ENCODE measurements at regions not wholly inside any gene's neighbourhood (a gene's known extent, or its start where the extent isn't known, plus 50 kb on each side); places are given as distances from the start of the nearest gene placed in this dataset.

GRCh38 chr2:107001551-107001950, 115.6 kb upstream of the ST6GAL2 start:
- in situ Hi-C loops (cut with MboI; ENCODE audit: low sequenced_read_pairs in 4 of 4) (no loop called here), intact Hi-C loops (cut with DNase I; ENCODE audit: low total_unique reads) (no loop called here)
- Histone ChIP-seq H3K27me3 (no peaks in the 10 kb centered on the region), H3K36me3 (no peaks in the 10 kb centered on the region), H3K4me1 (peaks cover 4 to 6% of the 10 kb centered on the region in 2 donors), H3K27ac (no peak overlapping the region), H3K4me3 (no peak overlapping the region), H3K9me3 (no peaks in the 10 kb centered on the region)
- TF ChIP-seq POLR2A (IDR thresholded peaks at IDR 0.05) (no peak), CTCF (IDR thresholded peaks at IDR 0.05 in 4 of 5, conservative IDR thresholded peaks at IDR 0.05 in 1 of 5) (no peak)
- ATAC-seq = no peak
- no peak for DNase-seq

- DNase-seq = no peak
- Histone ChIP-seq H3K27ac (no peak overlapping the region), H3K9me3 (no peaks in the 10 kb centered on the region), H3K4me1 (peaks cover 0 to under 1% of the 10 kb centered on the region in 2 donors), H3K36me3 (no peaks in the 10 kb centered on the region), H3K27me3 (no peaks in the 10 kb centered on the region), H3K4me3 (no peak overlapping the region)
- ATAC-seq = no peak
- intact Hi-C loops (cut with DNase I; ENCODE audit: low total_unique reads) (no loop called here), in situ Hi-C loops (cut with MboI; ENCODE audit: low sequenced_read_pairs in 4 of 4) (no loop called here)
- TF ChIP-seq CTCF (IDR thresholded peaks at IDR 0.05 in 4 of 5, conservative IDR thresholded peaks at IDR 0.05 in 1 of 5) (no peak), POLR2A (IDR thresholded peaks at IDR 0.05) (no peak)
Observed at GRCh38 chr2:107001964-107002696, 116.2 kb upstream of the ST6GAL2 start.

- no peak for ATAC-seq
- intact Hi-C loops (cut with DNase I; ENCODE audit: low total_unique reads) (no loop called here), in situ Hi-C loops (cut with MboI; ENCODE audit: low sequenced_read_pairs in 4 of 4) (no loop called here)
- no peak overlapping the region for H3K27ac ChIP-seq
- no peaks in the 10 kb centered on the region for H3K4me1 ChIP-seq
- no peaks in the 10 kb centered on the region for H3K27me3 ChIP-seq
- DNase-seq = no peak
- H3K4me3 ChIP-seq = no peak overlapping the region
- no peaks in the 10 kb centered on the region for H3K9me3 ChIP-seq
- TF ChIP-seq CTCF (IDR thresholded peaks at IDR 0.05 in 4 of 5, conservative IDR thresholded peaks at IDR 0.05 in 1 of 5) (no peak), POLR2A (IDR thresholded peaks at IDR 0.05) (no peak)
- no peaks in the 10 kb centered on the region for H3K36me3 ChIP-seq
Observed at GRCh38 chr2:107002735-107003134, 116.8 kb upstream of the ST6GAL2 start.

- Histone ChIP-seq H3K27me3 (no peaks in the 10 kb centered on the region), H3K27ac (no peak overlapping the region), H3K36me3 (no peaks in the 10 kb centered on the region), H3K4me1 (no peaks in the 10 kb centered on the region), H3K4me3 (no peak overlapping the region), H3K9me3 (no peaks in the 10 kb centered on the region)
- no peak for ATAC-seq
- in situ Hi-C loops (cut with MboI; ENCODE audit: low sequenced_read_pairs in 4 of 4) (no loop called here), intact Hi-C loops (cut with DNase I; ENCODE audit: low total_unique reads) (no loop called here)
- DNase-seq = no peak
- TF ChIP-seq CTCF (IDR thresholded peaks at IDR 0.05 in 4 of 5, conservative IDR thresholded peaks at IDR 0.05 in 1 of 5) (no peak), POLR2A (IDR thresholded peaks at IDR 0.05) (no peak)
Observed at GRCh38 chr2:107005853-107006252, 119.9 kb upstream of the ST6GAL2 start.

- in situ Hi-C loops (cut with MboI; ENCODE audit: low sequenced_read_pairs in 4 of 4) = no loop called here
Observed at GRCh38 chr2:107006836-107007235, 120.9 kb upstream of the ST6GAL2 start.

More at GRCh38 chr2:107006836-107007235, 120.9 kb upstream of the ST6GAL2 start:
- Histone ChIP-seq H3K27me3 (no peaks in the 10 kb centered on the region), H3K4me3 (no peak overlapping the region), H3K27ac (no peak overlapping the region), H3K4me1 (no peaks in the 10 kb centered on the region), H3K36me3 (no peaks in the 10 kb centered on the region), H3K9me3 (no peaks in the 10 kb centered on the region)
- intact Hi-C loops (cut with DNase I; ENCODE audit: low total_unique reads) = no loop called here
- no peak for ATAC-seq
- no peak for DNase-seq
- no peak for TF ChIP-seq CTCF (IDR thresholded peaks at IDR 0.05 in 4 of 5, conservative IDR thresholded peaks at IDR 0.05 in 1 of 5)
- no peak for TF ChIP-seq POLR2A (IDR thresholded peaks at IDR 0.05)

Measured in gastrocnemius medialis (tissue), 4 donors.